Tibial artery (tissue), 4 donors: ENCODE measurements at regions not wholly inside any gene's neighbourhood (a gene's known extent, or its start where the extent isn't known, plus 50 kb on each side); places are given as distances from the start of the nearest gene placed in this dataset.

Experiments used
- DNase-seq, 2 donors: peaks; one replicate each; pipeline ENCODE4 v3.0.0-alpha.2; 2019
- H3K27ac ChIP-seq, 2 donors: fragments of 200-600 bp; sonication (generic) in 1 of 2; 1 replicate in 1 of 2; 2 replicates in 1 of 2; pipeline ENCODE4 v1.5.1; 2018 to 2019; ENCODE audit warnings: mild to moderate bottlenecking in 1 of 2
- H3K27me3 ChIP-seq, 2 donors: fragments of 200-600 bp; sonication (generic) in 1 of 2; one replicate each; pipeline versions ENCODE4 v1.5.1 to v1.6.0; 2016 to 2019
- H3K36me3 ChIP-seq, 3 donors: fragments of 200-600 bp; sonication (generic) in 2 of 3; one replicate each; pipeline ENCODE4 v1.5.1; 2016 to 2019; ENCODE audit warnings: mild to moderate bottlenecking in 2 of 3
- H3K4me1 ChIP-seq, 4 donors: fragments of 200-600 bp; sonication (generic) in 2 of 4; 1 replicate in 3 of 4; 2 replicates in 1 of 4; pipeline ENCODE4 v1.5.1; 2016 to 2019
- H3K4me3 ChIP-seq, 2 donors: fragments of 200-600 bp; sonication (generic) in 1 of 2; 1 replicate in 1 of 2; 2 replicates in 1 of 2; pipeline ENCODE4 v1.5.1; 2018 to 2019; ENCODE audit warnings: mild to moderate bottlenecking in 2 of 2
- H3K9me3 ChIP-seq, 3 donors: fragments of 200-600 bp; sonication (generic) in 1 of 3; one replicate each; pipeline ENCODE4 v1.5.1; 2016 to 2019
- intact Hi-C: fragments of 100-400 bp; cut with DNase I; formaldehyde crosslinking; loops from one replicate; pipeline ENCODE4 v1.15.0; 2023; ENCODE audit warnings: low total_unique reads
- TF ChIP-seq, protein P1 (sequence below), 2 experiments: fragments of 200-600 bp in 1 of 2; fragments of 450-650 bp in 1 of 2; IDR thresholded peaks; one replicate each; pipeline ENCODE4 v1.5.1; 2017 to 2019; ENCODE audit warnings: antibody characterized with exemption in 2 of 2, mild to moderate bottlenecking in 1 of 2, moderate library complexity in 1 of 2

DNA sequence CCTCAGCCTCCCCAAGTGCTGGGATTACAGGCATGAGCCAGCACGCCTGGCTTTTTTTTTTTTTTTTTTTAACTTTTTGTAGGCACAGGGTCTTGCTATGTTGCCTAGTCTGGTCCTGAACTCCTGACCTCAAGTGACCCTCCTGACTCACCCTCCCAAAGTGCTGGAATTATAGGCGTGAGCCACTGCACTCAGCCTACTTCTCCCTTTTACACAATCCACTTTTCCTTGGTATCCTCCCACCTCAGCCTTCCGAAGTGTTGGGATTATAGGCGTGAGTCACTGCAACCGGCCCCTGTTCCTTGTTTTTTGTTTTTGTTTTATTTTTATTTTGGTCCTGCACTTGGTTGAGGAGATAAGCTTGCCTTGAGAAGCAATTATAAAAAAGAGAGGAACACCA lies 75.9 kb upstream of the KMT2C start:
- no peak for DNase-seq
- Histone ChIP-seq H3K4me1 (no peaks in the 10 kb centered on the region), H3K4me3 (no peak overlapping the region), H3K36me3 (no peaks in the 10 kb centered on the region), H3K27me3 (peaks cover 0 to 5% of the 10 kb centered on the region in 2 donors), H3K9me3 (no peaks in the 10 kb centered on the region), H3K27ac (no peak overlapping the region)
- TF ChIP-seq, protein P1, sequence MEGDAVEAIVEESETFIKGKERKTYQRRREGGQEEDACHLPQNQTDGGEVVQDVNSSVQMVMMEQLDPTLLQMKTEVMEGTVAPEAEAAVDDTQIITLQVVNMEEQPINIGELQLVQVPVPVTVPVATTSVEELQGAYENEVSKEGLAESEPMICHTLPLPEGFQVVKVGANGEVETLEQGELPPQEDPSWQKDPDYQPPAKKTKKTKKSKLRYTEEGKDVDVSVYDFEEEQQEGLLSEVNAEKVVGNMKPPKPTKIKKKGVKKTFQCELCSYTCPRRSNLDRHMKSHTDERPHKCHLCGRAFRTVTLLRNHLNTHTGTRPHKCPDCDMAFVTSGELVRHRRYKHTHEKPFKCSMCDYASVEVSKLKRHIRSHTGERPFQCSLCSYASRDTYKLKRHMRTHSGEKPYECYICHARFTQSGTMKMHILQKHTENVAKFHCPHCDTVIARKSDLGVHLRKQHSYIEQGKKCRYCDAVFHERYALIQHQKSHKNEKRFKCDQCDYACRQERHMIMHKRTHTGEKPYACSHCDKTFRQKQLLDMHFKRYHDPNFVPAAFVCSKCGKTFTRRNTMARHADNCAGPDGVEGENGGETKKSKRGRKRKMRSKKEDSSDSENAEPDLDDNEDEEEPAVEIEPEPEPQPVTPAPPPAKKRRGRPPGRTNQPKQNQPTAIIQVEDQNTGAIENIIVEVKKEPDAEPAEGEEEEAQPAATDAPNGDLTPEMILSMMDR (IDR thresholded peaks at IDR 0.05): no peak
- intact Hi-C loops: no loop called here

DNA sequence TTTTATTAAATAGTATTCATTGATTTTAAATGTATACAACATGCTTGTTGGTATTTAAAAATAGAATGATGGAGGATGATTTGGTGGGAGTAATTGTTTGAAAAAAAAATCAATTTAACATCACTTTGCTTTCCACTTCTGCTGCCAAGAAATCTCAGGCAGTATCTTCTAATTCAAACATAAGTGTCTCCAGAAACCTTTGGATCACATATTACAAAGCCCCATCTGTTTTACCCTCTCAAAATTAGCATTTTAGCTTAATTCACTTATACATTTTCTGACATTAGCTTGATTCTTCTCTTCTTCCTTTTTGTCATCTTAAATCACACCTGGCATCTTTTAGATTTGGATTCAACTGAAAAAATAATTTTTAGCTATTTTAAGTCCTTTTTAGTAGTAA lies 72.9 kb upstream of the KMT2C start:
- H3K27me3 ChIP-seq: no peaks in the 10 kb centered on the region
- no peaks in the 10 kb centered on the region for H3K9me3 ChIP-seq
- no peak overlapping the region for H3K27ac ChIP-seq
- DNase-seq: no peak
- H3K4me1 ChIP-seq: peaks cover 0 to 7% (median 0%) of the 10 kb centered on the region in 4 donors
- intact Hi-C loops: no loop called here
- no peaks in the 10 kb centered on the region for H3K36me3 ChIP-seq
- TF ChIP-seq, protein P1 (IDR thresholded peaks at IDR 0.05): no peak
- no peak overlapping the region for H3K4me3 ChIP-seq

DNA sequence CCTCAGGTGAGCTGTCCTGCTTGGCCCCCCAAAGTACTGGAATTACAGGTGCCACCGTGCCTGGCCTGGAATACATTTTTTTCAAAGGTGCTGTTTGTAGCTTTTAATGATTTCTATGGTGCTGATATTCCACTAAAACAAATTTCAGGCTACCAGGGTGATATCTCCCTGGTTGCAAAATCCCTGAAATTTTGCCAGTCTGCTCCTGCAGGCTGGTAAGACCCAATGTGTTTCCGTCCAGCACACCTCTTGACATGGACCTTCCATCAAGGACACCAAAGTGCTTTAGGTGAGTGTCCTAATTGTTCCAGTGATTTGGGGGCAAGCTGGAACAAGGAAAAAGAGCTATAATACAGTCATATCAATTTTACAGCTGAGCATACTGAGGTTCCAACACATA lies 69.8 kb upstream of the KMT2C start:
- Histone ChIP-seq H3K9me3 (no peaks in the 10 kb centered on the region), H3K27ac (no peak overlapping the region), H3K4me3 (no peak overlapping the region), H3K36me3 (no peaks in the 10 kb centered on the region), H3K27me3 (no peaks in the 10 kb centered on the region), H3K4me1 (peaks cover 0 to 7% (median 0%) of the 10 kb centered on the region in 4 donors)
- no peak for DNase-seq
- TF ChIP-seq, protein P1 (IDR thresholded peaks at IDR 0.05): no peak
- intact Hi-C loops: no loop called here

DNA sequence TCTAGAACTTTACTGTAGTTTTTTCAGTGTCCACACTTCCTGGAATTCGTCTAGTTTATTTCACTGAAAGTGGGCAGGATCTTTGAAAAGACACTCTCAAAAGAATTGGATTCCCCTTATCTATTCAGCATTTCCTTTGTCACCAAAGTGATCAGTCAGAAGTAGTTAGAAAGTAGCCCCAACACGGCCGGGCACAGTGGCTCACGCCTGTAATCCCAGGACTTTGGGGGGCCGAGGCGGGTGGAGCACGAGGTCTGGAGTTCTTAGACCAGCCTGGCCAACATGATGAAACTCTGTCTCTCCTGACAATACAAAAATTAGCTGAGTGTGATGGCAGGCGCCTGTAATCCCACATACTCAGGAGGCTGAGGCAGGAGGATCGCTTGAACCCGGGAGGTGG lies 69.0 kb upstream of the KMT2C start:
- peaks cover 0 to 7% (median 0%) of the 10 kb centered on the region in 4 donors for H3K4me1 ChIP-seq
- DNase-seq: no peak
- H3K4me3 ChIP-seq: no peak overlapping the region
- no peaks in the 10 kb centered on the region for H3K9me3 ChIP-seq
- H3K27me3 ChIP-seq: no peaks in the 10 kb centered on the region
- no peak overlapping the region for H3K27ac ChIP-seq
- intact Hi-C loops: no loop called here
- no peaks in the 10 kb centered on the region for H3K36me3 ChIP-seq
- TF ChIP-seq, protein P1 (IDR thresholded peaks at IDR 0.05): no peak

DNA sequence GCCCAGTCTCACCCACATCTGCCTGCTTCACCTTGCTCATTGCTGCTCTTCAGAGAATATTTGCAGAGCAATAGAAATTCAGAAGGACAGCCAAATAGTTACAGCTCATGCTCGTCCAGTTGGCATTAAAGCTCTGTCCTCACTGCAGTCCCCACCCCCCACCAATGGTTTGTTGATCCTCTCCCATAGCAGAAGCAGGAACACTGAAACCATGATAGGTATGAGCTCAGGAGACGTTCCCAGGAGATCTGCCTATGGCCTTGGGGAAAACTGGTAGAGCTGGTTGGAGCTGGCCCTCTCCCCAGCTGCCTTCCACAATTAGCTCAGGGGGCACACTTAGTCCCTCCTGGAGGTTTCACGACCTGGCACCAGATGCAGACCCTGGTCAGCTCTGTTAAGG lies 68.6 kb upstream of the KMT2C start:
- no peaks in the 10 kb centered on the region for H3K27me3 ChIP-seq
- H3K4me3 ChIP-seq: no peak overlapping the region
- TF ChIP-seq, protein P1 (IDR thresholded peaks at IDR 0.05): no peak
- intact Hi-C loops: no loop called here
- peaks cover 0 to 7% (median 0%) of the 10 kb centered on the region in 4 donors for H3K4me1 ChIP-seq
- H3K36me3 ChIP-seq: no peaks in the 10 kb centered on the region
- DNase-seq: no peak
- H3K27ac ChIP-seq: no peak overlapping the region
- H3K9me3 ChIP-seq: no peaks in the 10 kb centered on the region
